K562 (cell line): ENCODE measurements at regions not wholly inside any gene's neighbourhood (a gene's known extent, or its start where the extent isn't known, plus 50 kb on each side); places are given as distances from the start of the nearest gene placed in this dataset.

Source experiments
- ATAC-seq: fragments of 200-7000 bp; cut with Tn5 transposase; 3 replicates; pipeline ENCODE4 v1.9.1; 2020; ENCODE audit warnings: moderate library complexity
- BruUV-seq: library from RNA; stranded (reverse); fragments of 400-500 nt; replicated peaks from 2 replicates; lab custom pipeline; 2021; lab: Mats Ljungman, UMichigan
- CTCF ChIA-PET: fragments of 300-600 bp; formaldehyde crosslinking; extraction: SDS; loops from one replicate; lab custom pipeline; 2021; ENCODE audit warnings: low intra/inter-chr PET ratio; lab: Yijun Ruan, JAX
- POLR2A ChIA-PET: fragments of 300-600, 350-650 bp; sonication (Branson Sonifier 250); formaldehyde crosslinking; extraction: SDS; loops from one replicate; lab custom pipeline; 2021; ENCODE audit warnings: antibody characterized with exemption, inconsistent platforms; lab: Yijun Ruan, JAX
- DNase-seq, 4 experiments: peaks; one replicate each; pipeline versions ENCODE4 v3.0.0 to v3.0.0-alpha.2; 2011 to 2018; ENCODE audit warnings: low spot score in 3 of 4, mixed read lengths in 3 of 4; ENCODE audit errors: extremely low read depth in 1 of 4
- FAIRE-seq: peaks from 2 replicates; lab custom pipeline; 2011; peaks lifted over from hg19 to GRCh38; lab: Jason Lieb, UNC
- H2AFZ ChIP-seq: 2 replicates; pipeline ENCODE4 v1.6.0; 2011; ENCODE audit warnings: low read depth, low read length, control low read depth, inconsistent platforms
- H3K27ac ChIP-seq: fragments of 200-600 bp; 3 replicates; pipeline ENCODE4 v1.8.0; 2011; ENCODE audit warnings: low read depth, mild to moderate bottlenecking, control low read depth, inconsistent platforms, low read length, moderate library complexity, mixed read lengths; ENCODE audit errors: extremely low read depth
- H3K27me3 ChIP-seq, 2 experiments: fragments of 300-600 bp in 1 of 2; 2 replicates in 1 of 2; 3 replicates in 1 of 2; pipeline versions ENCODE4 v1.6.0 to v1.8.0; 2011; ENCODE audit warnings: inconsistent platforms in 2 of 2, low read length in 2 of 2, mild to moderate bottlenecking in 1 of 2, mixed read lengths in 1 of 2, moderate library complexity in 1 of 2; ENCODE audit not compliant: control insufficient read depth in 2 of 2, insufficient read depth in 2 of 2
- H3K36me3 ChIP-seq: fragments of 300-600 bp; 3 replicates; pipeline ENCODE4 v1.8.0; 2011; ENCODE audit warnings: mild to moderate bottlenecking, low read length, inconsistent platforms; ENCODE audit not compliant: control insufficient read depth, insufficient read depth
- H3K4me1 ChIP-seq, 2 experiments: fragments of 200-600 bp in 1 of 2; replicated peaks in 1 of 2; 2 replicates in 1 of 2; 3 replicates in 1 of 2; pipeline versions ENCODE4 v1.5.1 to v1.8.0; 2011; ENCODE audit warnings: inconsistent platforms in 2 of 2, low read length in 2 of 2, mild to moderate bottlenecking in 1 of 2, mixed read lengths in 1 of 2, moderate library complexity in 1 of 2; ENCODE audit not compliant: control insufficient read depth in 2 of 2, insufficient read depth in 2 of 2
- H3K4me2 ChIP-seq: 2 replicates; pipeline ENCODE4 v1.6.1; 2011; ENCODE audit warnings: low read length, control low read depth, inconsistent platforms, mixed read lengths; ENCODE audit not compliant: insufficient read depth
- H3K4me3 ChIP-seq: fragments of 200-600 bp; sonication (generic), shearing (Covaris generic); 2 replicates; pipeline ENCODE4 v1.5.1; 2016; ENCODE audit warnings: control low read depth, inconsistent platforms
- H3K79me2 ChIP-seq: fragments of 200-600 bp; 3 replicates; pipeline ENCODE4 v1.8.0; 2011; ENCODE audit warnings: low read length, inconsistent platforms; ENCODE audit not compliant: control insufficient read depth, insufficient read depth
- H3K9ac ChIP-seq, 2 experiments: 2 replicates each; pipeline versions ENCODE4 v1.6.0 to v1.6.1; 2011; ENCODE audit warnings: low read depth in 2 of 2, low read length in 2 of 2, control low read depth in 1 of 2, inconsistent platforms in 1 of 2, mild to moderate bottlenecking in 1 of 2, mixed read lengths in 1 of 2; ENCODE audit not compliant: insufficient read depth in 1 of 2
- H3K9me1 ChIP-seq: one replicate; pipeline ENCODE4 v1.6.0; 2011; ENCODE audit warnings: inconsistent platforms, mild to moderate bottlenecking, low read length, moderate library complexity; ENCODE audit not compliant: control insufficient read depth, insufficient read depth
- H3K9me3 ChIP-seq: replicated peaks from 2 replicates; pipeline ENCODE4 v1.5.1; 2011; ENCODE audit warnings: low read depth, low read length, inconsistent platforms; ENCODE audit not compliant: control insufficient read depth, insufficient read depth
- H4K20me1 ChIP-seq: replicated peaks from 2 replicates; pipeline ENCODE4 v1.6.1; 2011; ENCODE audit warnings: low read length, inconsistent platforms, mixed read lengths; ENCODE audit not compliant: control insufficient read depth, insufficient read depth
- COPS2 ChIP-seq: fragments of 450-650 bp; conservative IDR thresholded peaks from 2 replicates; pipeline ENCODE4 v1.6.1; 2016; ENCODE audit warnings: mild to moderate bottlenecking, moderate library complexity
- E2F3 ChIP-seq: fragments of 250-450 bp; sonication (Bioruptor Pico); IDR thresholded peaks from 2 replicates; pipeline ENCODE4 v1.4.0; 2020; ENCODE audit warnings: mild to moderate bottlenecking
- FOXJ2 ChIP-seq: fragments of 200-800 bp; sonication (Bioruptor generic); IDR thresholded peaks from 2 replicates; pipeline ENCODE4 v1.6.1; 2016; ENCODE audit warnings: missing genetic modification characterization, missing compliant biosample characterization
- JUND ChIP-seq, 2 experiments: IDR thresholded peaks; 2 replicates in 1 of 2; 3 replicates in 1 of 2; pipeline ENCODE4 v1.6.1; 2011; ENCODE audit warnings: borderline replicate concordance in 2 of 2, low read depth in 2 of 2, low read length in 2 of 2, improper control_type of control experiment in 1 of 2, missing biosample characterization in 1 of 2, missing genetic modification characterization in 1 of 2, missing genetic modification reagents in 1 of 2
- NFE2 ChIP-seq: IDR thresholded peaks from 2 replicates; pipeline ENCODE4 v1.6.1; 2014; ENCODE audit warnings: antibody characterized with exemption, low read depth
- POLR2AphosphoS2 ChIP-seq: IDR thresholded peaks from 2 replicates; pipeline ENCODE4 v1.6.1; 2012; ENCODE audit warnings: low read length, improper control_type of control experiment
- POLR3G ChIP-seq: IDR thresholded peaks from 2 replicates; pipeline ENCODE4 v1.6.1; 2011; ENCODE audit not compliant: insufficient read length, insufficient replicate concordance; ENCODE audit errors: extremely low read depth
- SMARCA5 ChIP-seq: fragments of 450-650 bp; IDR thresholded peaks from 2 replicates; pipeline ENCODE4 v1.6.1; 2016
- ZNF212 ChIP-seq: fragments of 450-650 bp; formaldehyde crosslinking; IDR thresholded peaks from 2 replicates; pipeline ENCODE4 v1.4.0; 2020; ENCODE audit warnings: mild to moderate bottlenecking
- ZNF282 ChIP-seq: sonication (generic); formaldehyde crosslinking; IDR thresholded peaks from 2 replicates; pipeline ENCODE4 v1.8.1; 2023; ENCODE audit warnings: missing genetic modification reagents
- ZSCAN29 ChIP-seq: fragments of 450-650 bp; IDR thresholded peaks from 2 replicates; pipeline ENCODE4 v1.6.1; 2017
- WGBS: fragments of 100-300 bp; shearing (Covaris generic); methylation state at CpG from one replicate; pipeline ENCODE4 v1.1.6; 2016; ENCODE audit warnings: low coverage, mixed read lengths; ENCODE audit not compliant: insufficient coverage; ENCODE audit errors: missing lambda C conversion rate; 5-methylcytosine and 5-hydroxymethylcytosine counted together
- in situ Hi-C: fragments of 300-500 bp; cut with MboI; formaldehyde crosslinking; loops from 4 replicates; pipeline ENCODE4 v1.15.0; 2018; ENCODE audit warnings: inconsistent platforms, mixed read lengths
- intact Hi-C: fragments of 100-400 bp; cut with micrococcal nuclease; formaldehyde crosslinking; loops from 2 replicates; pipeline ENCODE4 v1.14.2; 2022
- TF ChIP-seq, protein P1 (sequence below), 3 experiments: IDR thresholded peaks in 2 of 3; conservative IDR thresholded peaks in 1 of 3; 2 replicates each; pipeline ENCODE4 v1.5.1; 2011 to 2012; ENCODE audit warnings: low read length in 3 of 3, mild to moderate bottlenecking in 3 of 3, control low read depth in 2 of 3, improper control_type of control experiment in 1 of 3, inconsistent platforms in 1 of 3, low read depth in 1 of 3, mixed read lengths in 1 of 3, moderate library complexity in 1 of 3; ENCODE audit not compliant: insufficient read depth in 2 of 3
- TF ChIP-seq, protein P2 (sequence below): fragments of 450-650 bp; IDR thresholded peaks from 2 replicates; pipeline ENCODE4 v1.6.1; 2014; ENCODE audit warnings: low read depth, mild to moderate bottlenecking, moderate library complexity, borderline replicate concordance
- TF ChIP-seq, protein P3 (sequence below), 2 experiments: fragments of 450-650 bp in 1 of 2; sonication (generic) in 1 of 2; formaldehyde crosslinking; conservative IDR thresholded peaks; 2 replicates each; pipeline versions ENCODE4 v1.4.0 to v1.8.1; 2020 to 2022; ENCODE audit warnings: mild to moderate bottlenecking in 1 of 2, missing genetic modification reagents in 1 of 2
- TF ChIP-seq, protein P4 (sequence below): sonication (generic); IDR thresholded peaks from 2 replicates; pipeline ENCODE4 v1.6.1; 2016

DNA sequence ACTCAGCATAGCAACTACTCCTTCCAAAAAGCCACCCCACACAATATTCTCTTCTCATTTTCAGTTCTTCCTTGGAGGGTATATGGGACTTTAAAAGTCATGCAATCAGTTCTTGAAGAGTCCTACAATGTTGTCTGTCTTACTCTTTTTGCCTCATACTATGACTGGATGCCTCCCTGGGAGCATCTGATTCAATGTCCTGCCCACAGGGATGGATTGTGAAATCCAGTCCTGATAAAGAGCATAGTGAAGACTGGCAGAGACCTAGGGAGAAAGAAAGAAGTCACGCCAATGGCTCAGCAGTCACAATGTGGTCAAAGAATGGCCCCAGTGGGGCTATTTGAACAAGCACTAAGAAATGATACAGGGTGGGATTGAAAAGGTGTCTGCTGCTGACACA lies 155.1 kb upstream of the SERPINE2 start:
- WGBS, result 0% methylated on average over 1 of the region's 1 CpG
- no peaks in the 10 kb centered on the region for H3K9me1 ChIP-seq
- ChIA-PET CTCF (no interaction called here), POLR2A (no interaction called here)
- H3K4me3 ChIP-seq, result no peak overlapping the region
- no peak overlapping the region for H3K4me2 ChIP-seq
- in situ Hi-C loops (no loop called here), intact Hi-C loops (no loop called here)
- no peak overlapping the region for H3K9ac ChIP-seq
- no peak for ATAC-seq
- no peak overlapping the region for H2AFZ ChIP-seq
- no peaks in the 10 kb centered on the region for H3K9me3 ChIP-seq
- no peak for DNase-seq
- H4K20me1 ChIP-seq, result no peaks in the 10 kb centered on the region
- no peaks in the 10 kb centered on the region for H3K4me1 ChIP-seq
- no peaks in the 10 kb centered on the region for H3K79me2 ChIP-seq
- no TSS peak for BruUV-seq
- no peak overlapping the region for H3K27ac ChIP-seq
- H3K36me3 ChIP-seq, result no peaks in the 10 kb centered on the region
- no peak for FAIRE-seq
- H3K27me3 ChIP-seq, result no peaks in the 10 kb centered on the region
- TF ChIP-seq JUND (IDR thresholded peaks at IDR 0.05; ENCODE audit: borderline replicate concordance, low read depth, low read length) (no peak), JUND (tag; IDR thresholded peaks at IDR 0.05; ENCODE audit: borderline replicate concordance, low read depth, low read length) (no peak), ZSCAN29 (no peak), FOXJ2 (no peak), ZNF212 (no peak), COPS2 (no peak), POLR2AphosphoS2 (no peak), SMARCA5 (no peak), NFE2 (no peak), POLR3G (no peak), E2F3 (no peak), ZNF282 (CRISPR knock-in tag) (no peak)
- TF ChIP-seq, protein P1, sequence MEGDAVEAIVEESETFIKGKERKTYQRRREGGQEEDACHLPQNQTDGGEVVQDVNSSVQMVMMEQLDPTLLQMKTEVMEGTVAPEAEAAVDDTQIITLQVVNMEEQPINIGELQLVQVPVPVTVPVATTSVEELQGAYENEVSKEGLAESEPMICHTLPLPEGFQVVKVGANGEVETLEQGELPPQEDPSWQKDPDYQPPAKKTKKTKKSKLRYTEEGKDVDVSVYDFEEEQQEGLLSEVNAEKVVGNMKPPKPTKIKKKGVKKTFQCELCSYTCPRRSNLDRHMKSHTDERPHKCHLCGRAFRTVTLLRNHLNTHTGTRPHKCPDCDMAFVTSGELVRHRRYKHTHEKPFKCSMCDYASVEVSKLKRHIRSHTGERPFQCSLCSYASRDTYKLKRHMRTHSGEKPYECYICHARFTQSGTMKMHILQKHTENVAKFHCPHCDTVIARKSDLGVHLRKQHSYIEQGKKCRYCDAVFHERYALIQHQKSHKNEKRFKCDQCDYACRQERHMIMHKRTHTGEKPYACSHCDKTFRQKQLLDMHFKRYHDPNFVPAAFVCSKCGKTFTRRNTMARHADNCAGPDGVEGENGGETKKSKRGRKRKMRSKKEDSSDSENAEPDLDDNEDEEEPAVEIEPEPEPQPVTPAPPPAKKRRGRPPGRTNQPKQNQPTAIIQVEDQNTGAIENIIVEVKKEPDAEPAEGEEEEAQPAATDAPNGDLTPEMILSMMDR (IDR thresholded peaks at IDR 0.05 in 2 of 3, conservative IDR thresholded peaks at IDR 0.05 in 1 of 3; ENCODE audit: insufficient read depth in 2 of 3, low read depth in 1 of 3, low read length in 3 of 3), result no peak
- TF ChIP-seq, protein P2, sequence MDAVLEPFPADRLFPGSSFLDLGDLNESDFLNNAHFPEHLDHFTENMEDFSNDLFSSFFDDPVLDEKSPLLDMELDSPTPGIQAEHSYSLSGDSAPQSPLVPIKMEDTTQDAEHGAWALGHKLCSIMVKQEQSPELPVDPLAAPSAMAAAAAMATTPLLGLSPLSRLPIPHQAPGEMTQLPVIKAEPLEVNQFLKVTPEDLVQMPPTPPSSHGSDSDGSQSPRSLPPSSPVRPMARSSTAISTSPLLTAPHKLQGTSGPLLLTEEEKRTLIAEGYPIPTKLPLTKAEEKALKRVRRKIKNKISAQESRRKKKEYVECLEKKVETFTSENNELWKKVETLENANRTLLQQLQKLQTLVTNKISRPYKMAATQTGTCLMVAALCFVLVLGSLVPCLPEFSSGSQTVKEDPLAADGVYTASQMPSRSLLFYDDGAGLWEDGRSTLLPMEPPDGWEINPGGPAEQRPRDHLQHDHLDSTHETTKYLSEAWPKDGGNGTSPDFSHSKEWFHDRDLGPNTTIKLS, result no peak
- TF ChIP-seq, protein P3, sequence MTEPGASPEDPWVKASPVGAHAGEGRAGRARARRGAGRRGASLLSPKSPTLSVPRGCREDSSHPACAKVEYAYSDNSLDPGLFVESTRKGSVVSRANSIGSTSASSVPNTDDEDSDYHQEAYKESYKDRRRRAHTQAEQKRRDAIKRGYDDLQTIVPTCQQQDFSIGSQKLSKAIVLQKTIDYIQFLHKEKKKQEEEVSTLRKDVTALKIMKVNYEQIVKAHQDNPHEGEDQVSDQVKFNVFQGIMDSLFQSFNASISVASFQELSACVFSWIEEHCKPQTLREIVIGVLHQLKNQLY (CRISPR knock-in tag; conservative IDR thresholded peaks at IDR 0.05), result no peak
- TF ChIP-seq, protein P4, sequence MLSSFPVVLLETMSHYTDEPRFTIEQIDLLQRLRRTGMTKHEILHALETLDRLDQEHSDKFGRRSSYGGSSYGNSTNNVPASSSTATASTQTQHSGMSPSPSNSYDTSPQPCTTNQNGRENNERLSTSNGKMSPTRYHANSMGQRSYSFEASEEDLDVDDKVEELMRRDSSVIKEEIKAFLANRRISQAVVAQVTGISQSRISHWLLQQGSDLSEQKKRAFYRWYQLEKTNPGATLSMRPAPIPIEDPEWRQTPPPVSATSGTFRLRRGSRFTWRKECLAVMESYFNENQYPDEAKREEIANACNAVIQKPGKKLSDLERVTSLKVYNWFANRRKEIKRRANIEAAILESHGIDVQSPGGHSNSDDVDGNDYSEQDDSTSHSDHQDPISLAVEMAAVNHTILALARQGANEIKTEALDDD, result no peak
